Fibroblast of skin of scalp (primary cell): ENCODE measurements at regions not wholly inside any gene's neighbourhood (a gene's known extent, or its start where the extent isn't known, plus 50 kb on each side); places are given as distances from the start of the nearest gene placed in this dataset.
"Not testable (repeated sequence)": the region's sequence is repeated elsewhere in the genome, so short reads cannot be mapped to it uniquely, and the experiment has no call there.

Source experiments
- DNase-seq: peaks from one replicate; pipeline ENCODE4 v3.0.0-alpha.2; 2013

GRCh38 chr6:68141190-68141589 lies 493.9 kb upstream of the ADGRB3 start:
- no peak for DNase-seq

GRCh38 chr6:68139130-68139529 lies 496.0 kb upstream of the ADGRB3 start:
- DNase-seq = no peak

- DNase-seq = peak; percentile 3
Observed at GRCh38 chr6:68134796-68135195, 500.3 kb upstream of the ADGRB3 start.

- no peak for DNase-seq
Observed at GRCh38 chr6:68128211-68128610, 506.9 kb upstream of the ADGRB3 start.

GRCh38 chr6:68127074-68127473 lies 508.0 kb upstream of the ADGRB3 start:
- DNase-seq = no peak

GRCh38 chr6:68126089-68126749 lies 508.9 kb upstream of the ADGRB3 start:
- no peak for DNase-seq

GRCh38 chr6:68122975-68123374 lies 512.1 kb upstream of the ADGRB3 start:
- not testable (repeated sequence) for DNase-seq

- no peak for DNase-seq
Observed at GRCh38 chr6:68122032-68122431, 513.0 kb upstream of the ADGRB3 start.

- DNase-seq = not testable (repeated sequence)
Observed at GRCh38 chr6:68120954-68121353, 514.1 kb upstream of the ADGRB3 start.

GRCh38 chr6:68114463-68115047 lies 520.5 kb upstream of the ADGRB3 start:
- DNase-seq = no peak

- DNase-seq = peak; percentile 87
Observed at GRCh38 chr6:68108233-68108835, 526.7 kb upstream of the ADGRB3 start.

- DNase-seq = no peak
Observed at GRCh38 chr6:68094070-68094469, 541.0 kb upstream of the ADGRB3 start.

GRCh38 chr6:68087399-68088133 lies 547.5 kb upstream of the ADGRB3 start:
- no peak for DNase-seq

- no peak for DNase-seq
Observed at GRCh38 chr6:68086199-68086598, 548.9 kb upstream of the ADGRB3 start.

- not testable (repeated sequence) for DNase-seq
Observed at GRCh38 chr6:68085599-68085998, 549.5 kb upstream of the ADGRB3 start.

GRCh38 chr6:68082086-68082485 lies 553.0 kb upstream of the ADGRB3 start:
- DNase-seq = no peak

GRCh38 chr6:68080074-68080473 lies 555.0 kb upstream of the ADGRB3 start:
- DNase-seq = no peak

GRCh38 chr6:68077661-68078060 lies 557.4 kb upstream of the ADGRB3 start:
- no peak for DNase-seq

- no peak for DNase-seq
Observed at GRCh38 chr6:68071740-68072139, 563.3 kb upstream of the ADGRB3 start.

- DNase-seq = no peak
Observed at GRCh38 chr6:68069921-68070710, 565.0 kb upstream of the ADGRB3 start.

GRCh38 chr6:68059899-68060298 lies 575.2 kb upstream of the ADGRB3 start:
- DNase-seq = no peak

- DNase-seq = no peak
Observed at GRCh38 chr6:68059261-68059660, 575.8 kb upstream of the ADGRB3 start.

- DNase-seq = not testable (repeated sequence)
Observed at GRCh38 chr6:68056596-68056995, 578.5 kb upstream of the ADGRB3 start.
